Neural progenitor cell (in vitro differentiated cells): ENCODE measurements at regions not wholly inside any gene's neighbourhood (a gene's known extent, or its start where the extent isn't known, plus 50 kb on each side); places are given as distances from the start of the nearest gene placed in this dataset.

Source experiments
- DNase-seq: peaks from one replicate; pipeline ENCODE4 v3.0.0-alpha.2; 2016; ENCODE audit warnings: low spot score
- H2AFZ ChIP-seq: fragments of 200-600 bp; sonication (generic); replicated peaks from 2 replicates; pipeline ENCODE4 v1.6.1; 2016; ENCODE audit warnings: antibody characterized with exemption
- H3F3A ChIP-seq: fragments of 200-600 bp; sonication (generic); 2 replicates; pipeline ENCODE4 v1.6.1; 2016; ENCODE audit warnings: antibody characterized with exemption, low read depth
- H3K27ac ChIP-seq: fragments of 200-600 bp; sonication (generic); 2 replicates; pipeline ENCODE4 v1.5.1; 2016; ENCODE audit warnings: mild to moderate bottlenecking
- H3K27me3 ChIP-seq: fragments of 200-600 bp; sonication (generic); 2 replicates; pipeline ENCODE4 v1.6.1; 2016; ENCODE audit warnings: mild to moderate bottlenecking, moderate library complexity
- H3K36me3 ChIP-seq: fragments of 200-600 bp; sonication (generic); 2 replicates; pipeline ENCODE4 v1.5.1; 2016
- H3K4me1 ChIP-seq: fragments of 200-600 bp; sonication (generic); 2 replicates; pipeline ENCODE4 v1.6.1; 2016; ENCODE audit warnings: mixed run types
- H3K4me2 ChIP-seq: fragments of 200-600 bp; sonication (generic); 2 replicates; pipeline ENCODE4 v1.6.1; 2016
- H3K4me3 ChIP-seq: fragments of 200-600 bp; sonication (generic); 2 replicates; pipeline ENCODE4 v1.5.1; 2016
- H3K79me2 ChIP-seq: fragments of 200-600 bp; sonication (generic); 2 replicates; pipeline ENCODE4 v1.6.1; 2016; ENCODE audit warnings: low read depth
- H3K9ac ChIP-seq: fragments of 200-600 bp; sonication (generic); 2 replicates; pipeline ENCODE4 v1.6.1; 2016
- H3K9me3 ChIP-seq: fragments of 200-600 bp; sonication (generic); 2 replicates; pipeline ENCODE4 v1.5.1; 2016; ENCODE audit warnings: low read depth
- H4K20me1 ChIP-seq: fragments of 200-600 bp; sonication (generic); 2 replicates; pipeline ENCODE4 v1.6.1; 2016; ENCODE audit warnings: low read depth
- H3K27ac Mint-ChIP-seq: 3 replicates; pipeline ENCODE4 v1.8.0; 2021; ENCODE audit warnings: mixed read lengths
- H3K27me3 Mint-ChIP-seq: 2 replicates; pipeline ENCODE4 v1.8.0; 2022; ENCODE audit warnings: low read depth, mild to moderate bottlenecking, inconsistent platforms, moderate library complexity, mixed read lengths; ENCODE audit not compliant: insufficient read depth
- H3K36me3 Mint-ChIP-seq: 3 replicates; pipeline ENCODE4 v1.8.0; 2021; ENCODE audit warnings: mixed read lengths
- H3K4me1 Mint-ChIP-seq: 3 replicates; pipeline ENCODE4 v1.8.0; 2021; ENCODE audit warnings: mixed read lengths
- H3K4me3 Mint-ChIP-seq: 3 replicates; pipeline ENCODE4 v1.8.0; 2021; ENCODE audit warnings: mild to moderate bottlenecking, moderate library complexity, mixed read lengths
- H3K9me3 Mint-ChIP-seq: 3 replicates; pipeline ENCODE4 v1.8.0; 2020; ENCODE audit warnings: mixed read lengths
- CTCF ChIP-seq: fragments of 200-600 bp; sonication (generic); IDR thresholded peaks from 2 replicates; pipeline ENCODE4 v1.5.1; 2017; ENCODE audit warnings: antibody characterized with exemption, mild to moderate bottlenecking
- EZH2 ChIP-seq: fragments of 200-600 bp; sonication (generic); IDR thresholded peaks from 2 replicates; pipeline ENCODE4 v1.6.1; 2017; ENCODE audit warnings: antibody characterized with exemption, mild to moderate bottlenecking, moderate library complexity
- EZH2phosphoT487 ChIP-seq: fragments of 200-600 bp; sonication (generic); IDR thresholded peaks from 2 replicates; pipeline ENCODE4 v1.6.1; 2017; ENCODE audit warnings: antibody characterized with exemption

- H3F3A ChIP-seq = no peaks in the 10 kb centered on the region
- H3K4me3 Mint-ChIP-seq = no peak overlapping the region
- H3K27ac Mint-ChIP-seq = no peak overlapping the region
- H3K4me3 ChIP-seq = no peak overlapping the region
- H3K27ac ChIP-seq = no peak overlapping the region
- no peaks in the 10 kb centered on the region for H3K36me3 ChIP-seq
- peaks cover 2% of the 10 kb centered on the region for H3K9me3 Mint-ChIP-seq
- H3K4me1 ChIP-seq = peaks cover 10% of the 10 kb centered on the region
- H3K27me3 Mint-ChIP-seq = peaks cover 3% of the 10 kb centered on the region
- no peak for DNase-seq
- no peaks in the 10 kb centered on the region for H3K27me3 ChIP-seq
- H3K36me3 Mint-ChIP-seq = no peaks in the 10 kb centered on the region
- peaks cover 9% of the 10 kb centered on the region for H3K9me3 ChIP-seq
- no peaks in the 10 kb centered on the region for H3K79me2 ChIP-seq
- no peaks in the 10 kb centered on the region for H3K4me1 Mint-ChIP-seq
- no peaks in the 10 kb centered on the region for H4K20me1 ChIP-seq
- TF ChIP-seq CTCF (no peak), EZH2phosphoT487 (no peak), EZH2 (no peak)
- H3K4me2 ChIP-seq = no peak overlapping the region
- no peak overlapping the region for H3K9ac ChIP-seq
- H2AFZ ChIP-seq = no peak overlapping the region
Measured at GRCh38 chr2:145412155-145412554, 892.2 kb upstream of the ZEB2 start.

GRCh38 chr2:145411493-145411892 is 891.6 kb upstream of the ZEB2 start:
- H3K9ac ChIP-seq = no peak overlapping the region
- H3K27ac Mint-ChIP-seq = no peak overlapping the region

GRCh38 chr2:145410086-145410485 is 890.2 kb upstream of the ZEB2 start:
- Mint-ChIP-seq H3K9me3 (no peaks in the 10 kb centered on the region), H3K27me3 (no peaks in the 10 kb centered on the region), H3K4me1 (no peaks in the 10 kb centered on the region), H3K4me3 (no peak overlapping the region), H3K27ac (no peak overlapping the region), H3K36me3 (no peaks in the 10 kb centered on the region)
- Histone ChIP-seq H2AFZ (no peak overlapping the region), H3K4me3 (no peak overlapping the region), H3K27ac (no peak overlapping the region), H3F3A (no peaks in the 10 kb centered on the region), H3K79me2 (no peaks in the 10 kb centered on the region), H3K36me3 (no peaks in the 10 kb centered on the region), H4K20me1 (no peaks in the 10 kb centered on the region), H3K9ac (no peak overlapping the region), H3K4me1 (peaks cover 10% of the 10 kb centered on the region), H3K27me3 (no peaks in the 10 kb centered on the region), H3K4me2 (no peak overlapping the region), H3K9me3 (peaks cover 4% of the 10 kb centered on the region)
- no peak for DNase-seq
- TF ChIP-seq EZH2 (no peak), CTCF (no peak), EZH2phosphoT487 (no peak)

More at GRCh38 chr2:145411493-145411892, 891.6 kb upstream of the ZEB2 start:
- Mint-ChIP-seq H3K9me3 (peaks cover 2% of the 10 kb centered on the region), H3K4me1 (no peaks in the 10 kb centered on the region), H3K4me3 (no peak overlapping the region), H3K36me3 (no peaks in the 10 kb centered on the region), H3K27me3 (peaks cover 2% of the 10 kb centered on the region)
- no peak overlapping the region for H2AFZ ChIP-seq
- H3K27me3 ChIP-seq = no peaks in the 10 kb centered on the region
- no peaks in the 10 kb centered on the region for H3K36me3 ChIP-seq
- no peaks in the 10 kb centered on the region for H3F3A ChIP-seq
- H3K4me3 ChIP-seq = no peak overlapping the region
- peaks cover 9% of the 10 kb centered on the region for H3K9me3 ChIP-seq
- TF ChIP-seq EZH2 (no peak), EZH2phosphoT487 (no peak), CTCF (no peak)
- no peaks in the 10 kb centered on the region for H3K79me2 ChIP-seq
- no peak overlapping the region for H3K27ac ChIP-seq
- peaks cover 10% of the 10 kb centered on the region for H3K4me1 ChIP-seq
- no peak for DNase-seq
- H4K20me1 ChIP-seq = no peaks in the 10 kb centered on the region
- no peak overlapping the region for H3K4me2 ChIP-seq

GRCh38 chr2:145408980-145409379 is 889.1 kb upstream of the ZEB2 start:
- H3K36me3 ChIP-seq = no peaks in the 10 kb centered on the region

More at GRCh38 chr2:145408980-145409379, 889.1 kb upstream of the ZEB2 start:
- Histone ChIP-seq H2AFZ (no peak overlapping the region), H3K4me2 (no peak overlapping the region), H3K27ac (no peak overlapping the region), H3K4me1 (peaks cover 10% of the 10 kb centered on the region), H3F3A (no peaks in the 10 kb centered on the region), H3K4me3 (no peak overlapping the region), H3K79me2 (no peaks in the 10 kb centered on the region), H3K9ac (no peak overlapping the region), H3K27me3 (no peaks in the 10 kb centered on the region), H4K20me1 (no peaks in the 10 kb centered on the region), H3K9me3 (no peaks in the 10 kb centered on the region)
- TF ChIP-seq EZH2 (no peak), CTCF (no peak), EZH2phosphoT487 (no peak)
- Mint-ChIP-seq H3K27ac (no peak overlapping the region), H3K4me3 (no peak overlapping the region), H3K4me1 (no peaks in the 10 kb centered on the region), H3K27me3 (no peaks in the 10 kb centered on the region), H3K9me3 (no peaks in the 10 kb centered on the region), H3K36me3 (no peaks in the 10 kb centered on the region)
- DNase-seq = no peak
